ENCODE measurements at regions not wholly inside any gene's neighbourhood (a gene's known extent, or its start where the extent isn't known, plus 50 kb on each side); places are given as distances from the start of the nearest gene placed in this dataset.
"Not testable (repeated sequence)": the region's sequence is repeated elsewhere in the genome, so short reads cannot be mapped to it uniquely, and the experiment has no call there.

GRCh38 chr6:170221052-170221752 is 69.7 kb downstream of the DLL1 start:
- DNase-seq, result peak; percentile 7
- Histone ChIP-seq H3K27me3 (no peaks in the 10 kb centered on the region), H3K4me3 (no peak overlapping the region), H3K4me1 (no peaks in the 10 kb centered on the region), H3K27ac (no peak overlapping the region), H3K9me3 (no peaks in the 10 kb centered on the region), H3K36me3 (no peaks in the 10 kb centered on the region), H3K9ac (ENCODE audit: low read depth in 2 of 2, low read length in 2 of 2) (no peak overlapping the region)
- TF ChIP-seq, protein P1, sequence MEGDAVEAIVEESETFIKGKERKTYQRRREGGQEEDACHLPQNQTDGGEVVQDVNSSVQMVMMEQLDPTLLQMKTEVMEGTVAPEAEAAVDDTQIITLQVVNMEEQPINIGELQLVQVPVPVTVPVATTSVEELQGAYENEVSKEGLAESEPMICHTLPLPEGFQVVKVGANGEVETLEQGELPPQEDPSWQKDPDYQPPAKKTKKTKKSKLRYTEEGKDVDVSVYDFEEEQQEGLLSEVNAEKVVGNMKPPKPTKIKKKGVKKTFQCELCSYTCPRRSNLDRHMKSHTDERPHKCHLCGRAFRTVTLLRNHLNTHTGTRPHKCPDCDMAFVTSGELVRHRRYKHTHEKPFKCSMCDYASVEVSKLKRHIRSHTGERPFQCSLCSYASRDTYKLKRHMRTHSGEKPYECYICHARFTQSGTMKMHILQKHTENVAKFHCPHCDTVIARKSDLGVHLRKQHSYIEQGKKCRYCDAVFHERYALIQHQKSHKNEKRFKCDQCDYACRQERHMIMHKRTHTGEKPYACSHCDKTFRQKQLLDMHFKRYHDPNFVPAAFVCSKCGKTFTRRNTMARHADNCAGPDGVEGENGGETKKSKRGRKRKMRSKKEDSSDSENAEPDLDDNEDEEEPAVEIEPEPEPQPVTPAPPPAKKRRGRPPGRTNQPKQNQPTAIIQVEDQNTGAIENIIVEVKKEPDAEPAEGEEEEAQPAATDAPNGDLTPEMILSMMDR (IDR thresholded peaks at IDR 0.05), result no peak
- intact Hi-C loops (cut with DNase I), result no loop called here

DNA sequence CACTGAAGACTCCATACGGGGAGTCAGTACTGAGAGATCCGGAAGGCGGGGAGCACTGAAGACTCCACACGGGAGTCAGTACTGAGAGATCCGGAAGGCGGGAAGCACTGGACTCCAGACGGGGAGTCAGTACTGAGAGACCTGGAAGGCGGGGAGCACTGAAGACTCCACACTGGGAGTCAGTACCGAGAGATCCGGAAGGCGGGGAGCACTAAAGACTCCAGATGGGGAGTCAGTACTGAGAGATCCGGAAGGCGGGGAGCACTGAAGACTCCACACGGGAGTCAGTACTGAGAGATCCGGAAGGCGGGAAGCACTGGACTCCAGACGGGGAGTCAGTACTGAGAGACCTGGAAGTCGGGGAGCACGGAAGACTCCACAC is 77.2 kb downstream of the DLL1 start:
- intact Hi-C loops (cut with DNase I), result not testable (repeated sequence)
- DNase-seq, result peak; percentile 13

GRCh38 chr6:170212956-170213636 is 77.8 kb downstream of the DLL1 start:
- Histone ChIP-seq H3K9me3 (no peaks in the 10 kb centered on the region), H3K9ac (ENCODE audit: low read depth in 2 of 2, low read length in 2 of 2) (no peak overlapping the region), H3K36me3 (no peaks in the 10 kb centered on the region), H3K27me3 (no peaks in the 10 kb centered on the region), H3K4me3 (no peak overlapping the region), H3K27ac (no peak overlapping the region), H3K4me1 (no peaks in the 10 kb centered on the region)
- TF ChIP-seq, protein P1 (IDR thresholded peaks at IDR 0.05), result no peak
- intact Hi-C loops (cut with DNase I), result no loop called here
- DNase-seq, result peak; percentile 9

More for the DNA sequence above, 77.2 kb downstream of the DLL1 start:
- H3K9ac ChIP-seq (ENCODE audit: low read depth in 2 of 2, low read length in 2 of 2); H3K4me3 ChIP-seq; H3K36me3 ChIP-seq; H3K9me3 ChIP-seq; H3K27me3 ChIP-seq; H3K27ac ChIP-seq; H3K4me1 ChIP-seq: not testable (repeated sequence)

DNA sequence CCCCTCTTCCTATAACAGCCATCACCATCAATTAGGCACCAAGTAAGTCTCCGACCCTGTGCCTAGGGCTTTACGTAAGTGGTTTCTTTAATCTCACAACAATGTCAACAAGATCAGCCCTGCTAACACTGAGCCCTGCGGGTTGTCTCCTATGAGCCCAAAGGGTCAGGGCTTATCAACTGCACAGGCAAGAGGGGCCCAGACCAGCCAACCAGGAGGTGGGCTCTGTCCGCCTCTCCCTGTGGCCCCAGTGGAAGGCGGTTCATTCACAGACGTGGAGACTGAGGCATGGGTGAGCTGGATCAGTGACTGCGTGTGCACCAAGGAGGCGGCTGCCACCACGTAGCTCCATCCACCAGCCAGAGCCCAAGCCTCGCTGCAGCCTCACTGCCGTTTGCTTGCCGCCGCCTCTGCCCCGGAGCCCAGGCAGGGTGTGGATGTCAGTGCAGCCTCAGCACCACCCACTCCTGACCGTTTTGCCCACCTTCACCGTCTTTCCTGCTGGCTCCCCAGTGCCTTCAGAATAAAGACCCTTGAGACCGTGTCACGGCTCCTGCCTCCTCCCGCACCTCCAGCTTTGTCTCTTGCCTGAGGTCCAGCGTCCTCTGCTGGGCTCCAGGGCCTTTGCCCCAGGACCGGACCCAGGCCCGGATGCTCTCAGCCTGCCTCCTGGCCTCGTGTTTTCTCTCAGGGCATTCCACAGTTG is 78.7 kb downstream of the DLL1 start:
- Histone ChIP-seq H3K27ac (no peak overlapping the region), H3K36me3 (no peaks in the 10 kb centered on the region), H3K4me1 (no peaks in the 10 kb centered on the region), H3K9ac (ENCODE audit: low read depth in 2 of 2, low read length in 2 of 2) (no peak overlapping the region), H3K9me3 (no peaks in the 10 kb centered on the region), H3K4me3 (no peak overlapping the region), H3K27me3 (no peaks in the 10 kb centered on the region)
- intact Hi-C loops (cut with DNase I), result no loop called here
- TF ChIP-seq, protein P1 (IDR thresholded peaks at IDR 0.05), result no peak
- peak; percentile 11 for DNase-seq

- H3K9ac ChIP-seq (ENCODE audit: low read depth in 2 of 2, low read length in 2 of 2), result no peak overlapping the region
- no peaks in the 10 kb centered on the region for H3K36me3 ChIP-seq
- no peaks in the 10 kb centered on the region for H3K27me3 ChIP-seq
- H3K4me3 ChIP-seq, result no peak overlapping the region
- no peaks in the 10 kb centered on the region for H3K9me3 ChIP-seq
- H3K27ac ChIP-seq, result no peak overlapping the region
- no peaks in the 10 kb centered on the region for H3K4me1 ChIP-seq
- peak; percentile 12 for DNase-seq
- TF ChIP-seq, protein P1 (IDR thresholded peaks at IDR 0.05), result no peak
- intact Hi-C loops (cut with DNase I), result no loop called here
Measured at GRCh38 chr6:170211404-170212025, 79.4 kb downstream of the DLL1 start.

Data from colonic mucosa (tissue), 4 donors.